Right atrium auricular region (tissue), 2 donors: ENCODE measurements at regions not wholly inside any gene's neighbourhood (a gene's known extent, or its start where the extent isn't known, plus 50 kb on each side); places are given as distances from the start of the nearest gene placed in this dataset.

Source experiments
- DNase-seq: peaks from one replicate; pipeline ENCODE4 v3.0.0-alpha.2; 2019; ENCODE audit warnings: low spot score
- H3K27ac ChIP-seq, 2 donors: fragments of 200-600 bp; sonication (generic); 1 replicate in 1 of 2; 2 replicates in 1 of 2; pipeline ENCODE4 v1.5.1; 2016 to 2019
- H3K27me3 ChIP-seq, 2 donors: fragments of 200-600 bp; sonication (generic); one replicate each; pipeline versions ENCODE4 v1.5.1 to v1.6.0; 2017 to 2019
- H3K36me3 ChIP-seq: fragments of 200-600 bp; sonication (generic); one replicate; pipeline ENCODE4 v1.5.1; 2016
- H3K4me1 ChIP-seq, 2 donors: fragments of 200-600 bp; sonication (generic); one replicate each; pipeline versions ENCODE4 v1.5.1 to v1.6.0; 2017 to 2019
- H3K4me3 ChIP-seq, 2 donors: fragments of 200-600 bp; sonication (generic); 1 replicate in 1 of 2; 2 replicates in 1 of 2; pipeline ENCODE4 v1.5.1; 2017 to 2019; ENCODE audit warnings: mild to moderate bottlenecking in 1 of 2, moderate library complexity in 1 of 2
- H3K9me3 ChIP-seq, 2 donors: fragments of 200-600 bp; sonication (generic); one replicate each; pipeline ENCODE4 v1.5.1; 2019
- CTCF ChIP-seq, 2 donors: fragments of 200-600 bp; sonication (generic); IDR thresholded peaks; one replicate each; pipeline ENCODE4 v1.5.1; 2019; ENCODE audit warnings: antibody characterized with exemption in 2 of 2

DNA sequence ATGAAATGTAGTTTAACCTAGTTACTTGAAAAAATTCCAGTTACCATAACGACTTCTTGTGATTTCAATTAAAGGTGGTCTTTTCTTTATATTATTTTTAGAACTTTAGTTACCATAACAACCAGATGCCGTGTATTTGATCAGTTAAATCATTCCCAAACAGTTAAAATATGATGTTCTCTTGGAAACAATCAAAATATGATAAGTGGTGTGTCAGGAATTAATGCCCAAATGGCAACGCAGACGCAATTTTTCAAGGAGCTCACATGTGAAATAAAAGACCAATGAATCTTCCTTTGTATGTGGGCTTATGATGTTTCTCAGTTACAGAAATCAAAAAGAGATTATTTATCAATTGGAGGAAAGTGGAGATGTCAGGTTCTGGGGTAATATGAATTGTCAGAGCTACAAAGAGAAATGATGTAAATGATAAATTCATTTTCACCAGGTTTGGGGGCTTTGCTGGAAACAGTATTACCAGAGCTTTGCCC is 189.1 kb upstream of the PARD3B start:
- no peaks in the 10 kb centered on the region for H3K9me3 ChIP-seq

DNA sequence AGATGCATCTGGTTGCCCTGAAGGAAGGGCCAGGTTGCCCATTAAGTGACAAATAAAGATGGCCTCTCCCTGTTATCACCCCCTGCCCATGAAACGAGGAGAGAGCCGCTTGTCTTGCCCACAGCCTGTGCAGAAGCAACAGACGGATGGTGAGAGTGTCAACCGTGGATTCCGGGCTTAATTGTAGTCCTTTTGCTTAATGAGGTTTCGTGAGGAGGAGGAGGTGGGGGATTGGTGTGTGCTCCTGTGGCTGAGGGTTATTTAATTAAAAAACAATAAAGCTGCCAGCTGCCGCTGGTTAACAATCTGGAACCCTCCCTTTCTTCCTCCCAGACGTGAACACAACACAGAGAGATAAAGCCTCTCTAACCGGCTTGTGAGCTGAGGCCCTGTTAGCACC is 188.0 kb upstream of the PARD3B start:
- no peaks in the 10 kb centered on the region for H3K36me3 ChIP-seq
- no peak for DNase-seq
- H3K27ac ChIP-seq = no peak overlapping the region
- H3K4me1 ChIP-seq = peaks cover 0 to 10% of the 10 kb centered on the region in 2 donors
- H3K27me3 ChIP-seq = no peaks in the 10 kb centered on the region
- no peak for TF ChIP-seq CTCF (IDR thresholded peaks at IDR 0.05)
- H3K9me3 ChIP-seq = no peaks in the 10 kb centered on the region
- H3K4me3 ChIP-seq = no peak overlapping the region

More for the DNA sequence above, 189.1 kb upstream of the PARD3B start:
- Histone ChIP-seq H3K27ac (no peak overlapping the region), H3K4me3 (no peak overlapping the region), H3K4me1 (peaks cover 0 to 10% of the 10 kb centered on the region in 2 donors), H3K27me3 (no peaks in the 10 kb centered on the region), H3K36me3 (no peaks in the 10 kb centered on the region)
- TF ChIP-seq CTCF (IDR thresholded peaks at IDR 0.05) = no peak
- DNase-seq = no peak

DNA sequence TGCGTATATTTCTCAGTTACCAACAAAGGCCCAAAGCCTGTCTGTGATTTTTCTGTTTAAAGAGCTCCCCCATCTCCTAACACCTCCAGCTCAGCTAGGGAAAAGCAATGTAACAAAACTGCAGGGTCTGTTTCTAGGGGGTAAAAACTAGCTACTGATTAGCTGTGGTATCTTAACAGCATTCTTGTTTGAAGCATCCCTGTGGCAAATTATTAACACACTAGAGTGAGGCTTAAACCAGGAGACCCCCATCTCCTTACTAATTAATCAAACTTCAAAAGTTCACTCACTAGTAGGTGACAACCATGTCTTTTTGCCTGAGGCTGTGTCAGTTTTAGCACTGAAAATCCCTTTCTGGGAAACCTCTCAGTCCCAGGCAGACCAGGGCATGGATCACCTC is 186.2 kb upstream of the PARD3B start:
- no peaks in the 10 kb centered on the region for H3K9me3 ChIP-seq
- H3K36me3 ChIP-seq = no peaks in the 10 kb centered on the region
- H3K27me3 ChIP-seq = no peaks in the 10 kb centered on the region
- no peak overlapping the region for H3K4me3 ChIP-seq
- H3K27ac ChIP-seq = no peak overlapping the region
- peaks cover 0 to 18% of the 10 kb centered on the region in 2 donors for H3K4me1 ChIP-seq
- DNase-seq = no peak
- TF ChIP-seq CTCF (IDR thresholded peaks at IDR 0.05) = no peak

- Histone ChIP-seq H3K9me3 (no peaks in the 10 kb centered on the region), H3K27me3 (no peaks in the 10 kb centered on the region), H3K27ac (no peak overlapping the region), H3K4me3 (no peak overlapping the region), H3K36me3 (no peaks in the 10 kb centered on the region), H3K4me1 (peaks cover 0 to 15% of the 10 kb centered on the region in 2 donors)
- no peak for DNase-seq
- TF ChIP-seq CTCF (IDR thresholded peaks at IDR 0.05) = no peak
Observed at GRCh38 chr2:204360218-204361007, 184.9 kb upstream of the PARD3B start.

GRCh38 chr2:204361738-204362137 is 183.5 kb upstream of the PARD3B start:
- no peak overlapping the region for H3K27ac ChIP-seq
- H3K9me3 ChIP-seq = no peaks in the 10 kb centered on the region
- H3K4me3 ChIP-seq = no peak overlapping the region
- H3K36me3 ChIP-seq = no peaks in the 10 kb centered on the region
- peaks cover 0 to 15% of the 10 kb centered on the region in 2 donors for H3K4me1 ChIP-seq
- no peak for DNase-seq
- H3K27me3 ChIP-seq = no peaks in the 10 kb centered on the region
- no peak for TF ChIP-seq CTCF (IDR thresholded peaks at IDR 0.05)
